Mesothelial cell of epicardium (in vitro differentiated cells): ENCODE measurements at regions not wholly inside any gene's neighbourhood (a gene's known extent, or its start where the extent isn't known, plus 50 kb on each side); places are given as distances from the start of the nearest gene placed in this dataset.

ENCODE experiments used
- DNase-seq, 2 experiments: peaks; one replicate each; pipeline ENCODE4 v3.0.0; 2021; ENCODE audit warnings: low spot score in 2 of 2; ENCODE audit not compliant: unreplicated experiment in 2 of 2
- H3K27ac Mint-ChIP-seq: 2 replicates; pipeline ENCODE4 v1.8.0; 2021; ENCODE audit warnings: mixed read lengths
- H3K27me3 Mint-ChIP-seq: 2 replicates; pipeline ENCODE4 v1.8.0; 2021; ENCODE audit warnings: low read depth, mixed read lengths
- H3K36me3 Mint-ChIP-seq: 2 replicates; pipeline ENCODE4 v1.8.0; 2021; ENCODE audit warnings: mixed read lengths
- H3K4me1 Mint-ChIP-seq: 2 replicates; pipeline ENCODE4 v1.8.0; 2021; ENCODE audit warnings: mixed read lengths
- H3K4me3 Mint-ChIP-seq: 2 replicates; pipeline ENCODE4 v1.8.0; 2021; ENCODE audit warnings: mild to moderate bottlenecking, moderate library complexity, mixed read lengths
- H3K9me3 Mint-ChIP-seq: 2 replicates; pipeline ENCODE4 v1.8.0; 2021; ENCODE audit warnings: mixed read lengths
- TF ChIP-seq, protein P1 (sequence below): fragments of 200-600 bp; sonication (generic); IDR thresholded peaks from one replicate; pipeline ENCODE4 v1.5.0; 2021; ENCODE audit warnings: antibody characterized with exemption; ENCODE audit not compliant: unreplicated experiment

DNA sequence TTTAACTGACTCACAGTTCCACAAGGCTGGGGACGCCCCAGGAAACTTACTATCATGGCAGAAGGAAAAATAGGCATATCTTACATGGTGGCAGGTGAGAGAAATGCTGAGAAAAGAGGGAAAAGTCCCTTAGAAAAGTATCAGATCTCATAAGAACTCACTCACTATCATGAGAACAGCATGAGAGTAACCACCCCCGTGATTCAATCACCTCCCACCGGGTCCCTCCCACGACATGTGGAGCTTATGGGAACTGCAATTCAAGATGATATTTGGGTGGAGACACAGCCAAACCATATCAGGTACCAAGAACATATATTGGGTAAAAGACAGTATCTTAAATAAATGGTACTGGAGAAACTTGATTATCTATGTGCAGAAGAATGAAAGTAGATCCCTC lies 100.3 kb upstream of the FAR2 start:
- Mint-ChIP-seq H3K27me3 (no peaks in the 10 kb centered on the region), H3K4me3 (no peak overlapping the region), H3K27ac (no peak overlapping the region), H3K36me3 (no peaks in the 10 kb centered on the region), H3K4me1 (no peaks in the 10 kb centered on the region), H3K9me3 (peaks cover 40% of the 10 kb centered on the region)
- DNase-seq, result no peak
- TF ChIP-seq, protein P1, sequence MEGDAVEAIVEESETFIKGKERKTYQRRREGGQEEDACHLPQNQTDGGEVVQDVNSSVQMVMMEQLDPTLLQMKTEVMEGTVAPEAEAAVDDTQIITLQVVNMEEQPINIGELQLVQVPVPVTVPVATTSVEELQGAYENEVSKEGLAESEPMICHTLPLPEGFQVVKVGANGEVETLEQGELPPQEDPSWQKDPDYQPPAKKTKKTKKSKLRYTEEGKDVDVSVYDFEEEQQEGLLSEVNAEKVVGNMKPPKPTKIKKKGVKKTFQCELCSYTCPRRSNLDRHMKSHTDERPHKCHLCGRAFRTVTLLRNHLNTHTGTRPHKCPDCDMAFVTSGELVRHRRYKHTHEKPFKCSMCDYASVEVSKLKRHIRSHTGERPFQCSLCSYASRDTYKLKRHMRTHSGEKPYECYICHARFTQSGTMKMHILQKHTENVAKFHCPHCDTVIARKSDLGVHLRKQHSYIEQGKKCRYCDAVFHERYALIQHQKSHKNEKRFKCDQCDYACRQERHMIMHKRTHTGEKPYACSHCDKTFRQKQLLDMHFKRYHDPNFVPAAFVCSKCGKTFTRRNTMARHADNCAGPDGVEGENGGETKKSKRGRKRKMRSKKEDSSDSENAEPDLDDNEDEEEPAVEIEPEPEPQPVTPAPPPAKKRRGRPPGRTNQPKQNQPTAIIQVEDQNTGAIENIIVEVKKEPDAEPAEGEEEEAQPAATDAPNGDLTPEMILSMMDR, result no peak

DNA sequence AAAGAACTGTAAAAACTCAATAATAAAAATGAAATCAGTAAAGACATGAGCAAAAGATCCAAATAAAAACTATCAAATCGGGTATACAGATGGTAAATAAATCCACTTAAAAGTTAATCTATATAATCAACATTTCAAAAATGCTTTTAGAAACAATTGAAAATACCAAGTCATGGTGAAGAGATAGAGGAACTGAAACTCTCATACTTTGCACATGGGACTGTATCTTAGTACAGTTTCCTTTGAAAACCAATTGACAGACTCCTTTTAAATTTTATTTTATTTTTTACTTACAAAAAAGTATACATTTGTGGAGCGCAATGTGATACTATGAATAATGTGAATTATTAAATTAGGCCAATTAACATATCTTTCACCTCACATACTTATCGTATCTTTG lies 98.6 kb upstream of the FAR2 start:
- no peaks in the 10 kb centered on the region for H3K4me1 Mint-ChIP-seq
- no peaks in the 10 kb centered on the region for H3K36me3 Mint-ChIP-seq
- DNase-seq, result no peak
- no peak overlapping the region for H3K4me3 Mint-ChIP-seq
- no peaks in the 10 kb centered on the region for H3K27me3 Mint-ChIP-seq
- TF ChIP-seq, protein P1, result no peak
- peaks cover 40% of the 10 kb centered on the region for H3K9me3 Mint-ChIP-seq
- H3K27ac Mint-ChIP-seq, result no peak overlapping the region

DNA sequence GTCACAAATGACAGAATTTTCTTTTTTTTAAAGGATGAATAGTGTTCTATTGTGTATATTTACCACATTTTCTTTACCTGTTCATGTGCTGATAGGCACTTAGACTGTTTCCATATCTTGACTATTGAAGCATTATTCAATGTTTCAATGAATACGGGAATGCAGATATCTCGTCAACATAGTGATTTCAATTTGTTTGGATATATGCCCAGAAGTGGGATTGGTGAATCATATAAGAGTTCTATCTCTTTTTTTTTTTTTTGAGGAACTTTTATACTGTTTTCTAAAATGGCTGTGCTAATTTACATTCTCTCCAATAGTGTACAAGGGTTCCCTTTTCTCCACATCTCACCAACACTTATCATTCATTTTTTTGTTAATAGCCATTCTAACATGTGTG lies 97.9 kb upstream of the FAR2 start:
- no peaks in the 10 kb centered on the region for H3K27me3 Mint-ChIP-seq
- H3K27ac Mint-ChIP-seq, result no peak overlapping the region
- TF ChIP-seq, protein P1, result no peak
- no peaks in the 10 kb centered on the region for H3K36me3 Mint-ChIP-seq
- no peaks in the 10 kb centered on the region for H3K4me1 Mint-ChIP-seq
- no peak overlapping the region for H3K4me3 Mint-ChIP-seq
- no peak for DNase-seq
- H3K9me3 Mint-ChIP-seq, result peaks cover 40% of the 10 kb centered on the region

DNA sequence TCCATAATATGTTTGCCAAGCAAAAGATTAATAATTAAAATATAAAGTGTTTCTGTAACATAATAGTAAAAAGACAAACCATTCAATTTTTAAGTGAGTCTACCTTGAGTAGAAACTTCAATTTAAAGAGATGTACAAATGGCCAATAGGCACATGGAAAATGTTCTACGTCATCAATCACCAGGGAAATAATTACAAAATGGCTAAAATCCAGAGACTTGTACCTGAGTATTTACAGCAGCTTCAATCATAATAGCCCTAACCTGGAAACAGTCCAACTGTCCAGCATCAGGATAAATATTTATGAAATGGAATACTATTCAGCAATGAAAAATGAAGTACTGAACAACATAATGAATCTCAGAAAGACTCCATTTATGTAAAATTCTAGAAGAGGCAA lies 95.5 kb upstream of the FAR2 start:
- no peak overlapping the region for H3K27ac Mint-ChIP-seq
- H3K4me1 Mint-ChIP-seq, result no peaks in the 10 kb centered on the region
- peaks cover 33% of the 10 kb centered on the region for H3K9me3 Mint-ChIP-seq
- no peak for DNase-seq
- H3K4me3 Mint-ChIP-seq, result no peak overlapping the region
- H3K27me3 Mint-ChIP-seq, result no peaks in the 10 kb centered on the region
- H3K36me3 Mint-ChIP-seq, result no peaks in the 10 kb centered on the region
- TF ChIP-seq, protein P1, result no peak

DNA sequence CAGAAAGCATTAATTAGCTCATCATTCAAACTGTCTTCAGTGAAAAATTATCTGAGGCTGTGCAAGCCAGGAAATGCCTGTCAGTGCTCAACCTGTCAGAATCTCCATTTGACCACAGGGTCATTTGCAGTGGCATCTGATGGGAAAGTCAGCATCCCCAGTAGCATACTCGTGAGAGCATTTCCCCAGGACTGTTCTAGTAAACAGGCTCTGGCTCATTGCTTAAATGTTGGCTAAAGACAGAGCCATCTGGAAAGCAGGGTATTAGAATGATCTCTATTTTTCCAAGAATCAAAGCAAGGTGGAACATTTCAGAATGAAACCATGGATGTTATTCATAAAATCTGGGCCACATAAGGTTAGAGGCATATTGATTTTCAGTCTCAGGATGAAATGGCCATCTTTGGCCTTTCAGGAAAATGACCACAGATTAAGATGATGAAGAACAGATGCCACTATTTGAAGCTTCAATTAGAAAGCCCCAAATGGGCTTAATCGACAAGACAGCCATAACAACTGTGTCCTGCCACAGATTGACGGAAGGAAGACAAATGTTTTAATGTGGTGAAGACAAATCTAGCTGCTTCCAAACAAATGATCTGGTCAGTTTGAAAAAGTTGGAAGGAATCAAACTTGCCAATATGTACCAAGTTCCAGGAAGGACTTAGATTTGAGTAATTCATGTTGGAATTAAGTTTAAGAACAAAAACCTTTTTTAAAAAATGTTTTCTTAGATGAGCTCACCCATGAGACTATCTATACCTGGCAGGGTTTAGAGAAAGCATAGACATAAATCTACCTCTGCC lies 94.0 kb upstream of the FAR2 start:
- H3K27ac Mint-ChIP-seq, result no peak overlapping the region
- no peaks in the 10 kb centered on the region for H3K36me3 Mint-ChIP-seq
- TF ChIP-seq, protein P1, result no peak
- no peak overlapping the region for H3K4me3 Mint-ChIP-seq
- no peaks in the 10 kb centered on the region for H3K4me1 Mint-ChIP-seq
- H3K27me3 Mint-ChIP-seq, result no peaks in the 10 kb centered on the region
- DNase-seq, result no peak
- peaks cover 23% of the 10 kb centered on the region for H3K9me3 Mint-ChIP-seq
